GM10266 (cell line): ENCODE measurements at regions not wholly inside any gene's neighbourhood (a gene's known extent, or its start where the extent isn't known, plus 50 kb on each side); places are given as distances from the start of the nearest gene placed in this dataset.
A peak's percentile ranks its signal among the peaks of the same experiment; 100 is the strongest.

ENCODE experiments used
- DNase-seq: peaks from one replicate; pipeline ENCODE4 v3.0.0; 2012; ENCODE audit errors: extremely low spot score
- TF ChIP-seq, protein P1 (sequence below): IDR thresholded peaks from 2 replicates; pipeline ENCODE4 v1.5.1; 2012; ENCODE audit warnings: mild to moderate bottlenecking, low read depth; ENCODE audit not compliant: control insufficient read depth, insufficient read depth; ENCODE audit errors: missing control alignments

- TF ChIP-seq, protein P1, sequence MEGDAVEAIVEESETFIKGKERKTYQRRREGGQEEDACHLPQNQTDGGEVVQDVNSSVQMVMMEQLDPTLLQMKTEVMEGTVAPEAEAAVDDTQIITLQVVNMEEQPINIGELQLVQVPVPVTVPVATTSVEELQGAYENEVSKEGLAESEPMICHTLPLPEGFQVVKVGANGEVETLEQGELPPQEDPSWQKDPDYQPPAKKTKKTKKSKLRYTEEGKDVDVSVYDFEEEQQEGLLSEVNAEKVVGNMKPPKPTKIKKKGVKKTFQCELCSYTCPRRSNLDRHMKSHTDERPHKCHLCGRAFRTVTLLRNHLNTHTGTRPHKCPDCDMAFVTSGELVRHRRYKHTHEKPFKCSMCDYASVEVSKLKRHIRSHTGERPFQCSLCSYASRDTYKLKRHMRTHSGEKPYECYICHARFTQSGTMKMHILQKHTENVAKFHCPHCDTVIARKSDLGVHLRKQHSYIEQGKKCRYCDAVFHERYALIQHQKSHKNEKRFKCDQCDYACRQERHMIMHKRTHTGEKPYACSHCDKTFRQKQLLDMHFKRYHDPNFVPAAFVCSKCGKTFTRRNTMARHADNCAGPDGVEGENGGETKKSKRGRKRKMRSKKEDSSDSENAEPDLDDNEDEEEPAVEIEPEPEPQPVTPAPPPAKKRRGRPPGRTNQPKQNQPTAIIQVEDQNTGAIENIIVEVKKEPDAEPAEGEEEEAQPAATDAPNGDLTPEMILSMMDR: no peak
- DNase-seq: no peak
Measured at GRCh38 chr6:98724537-98724936, 109.8 kb upstream of the POU3F2 start.

DNA sequence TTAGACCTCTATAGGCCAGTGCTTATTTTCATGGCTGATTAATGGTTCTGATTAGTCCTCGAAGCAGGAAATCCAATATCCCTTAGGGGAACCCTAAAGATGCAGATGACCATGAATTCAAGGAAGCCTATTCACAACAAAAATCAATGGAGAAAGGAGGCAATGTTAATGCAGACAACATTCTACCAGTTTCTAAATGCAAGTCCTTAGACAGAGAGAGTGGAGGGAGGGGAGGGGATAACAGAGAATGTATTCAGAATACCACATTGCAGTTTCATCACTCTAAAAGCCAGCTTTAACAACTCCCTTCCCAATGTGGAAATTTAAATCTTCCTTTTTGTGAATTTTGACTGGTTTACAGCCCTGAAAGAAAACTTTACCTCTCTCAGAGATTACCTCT lies 87.1 kb upstream of the POU3F2 start:
- no peak for DNase-seq

GRCh38 chr6:98747960-98748359 lies 86.4 kb upstream of the POU3F2 start:
- no peak for DNase-seq
- TF ChIP-seq, protein P1: no peak

More for the DNA sequence above, 87.1 kb upstream of the POU3F2 start:
- TF ChIP-seq, protein P1: no peak

- no peak for DNase-seq
Measured at GRCh38 chr6:98759459-98759858, 74.9 kb upstream of the POU3F2 start.

GRCh38 chr6:98764373-98764911 lies 69.9 kb upstream of the POU3F2 start:
- TF ChIP-seq, protein P1: no peak
- DNase-seq: no peak

More at GRCh38 chr6:98759459-98759858, 74.9 kb upstream of the POU3F2 start:
- TF ChIP-seq, protein P1: no peak

- DNase-seq: peak; percentile 9
- TF ChIP-seq, protein P1: no peak
Measured at GRCh38 chr6:98769546-98769945, 64.8 kb upstream of the POU3F2 start.

- TF ChIP-seq, protein P1: no peak
- DNase-seq: no peak
Measured at GRCh38 chr6:98775205-98775604, 59.2 kb upstream of the POU3F2 start.
